Mucosa of descending colon (tissue), 3 donors: ENCODE measurements at regions not wholly inside any gene's neighbourhood (a gene's known extent, or its start where the extent isn't known, plus 50 kb on each side); places are given as distances from the start of the nearest gene placed in this dataset.

ENCODE experiments used
- ATAC-seq: fragments of 200-7000 bp; cut with Tn5 transposase; one replicate; pipeline ENCODE4 v1.9.1; 2020; ENCODE audit warnings: mild to moderate bottlenecking, moderate library complexity
- DNase-seq, 3 donors: peaks; one replicate each; pipeline ENCODE4 v3.0.0-alpha.2; 2020
- H3K36me3 ChIP-seq: fragments of 200-600 bp; one replicate; pipeline ENCODE4 v1.8.0; 2021; ENCODE audit warnings: low read depth, mild to moderate bottlenecking
- H3K4me1 ChIP-seq: fragments of 200-600 bp; one replicate; pipeline ENCODE4 v1.8.0; 2021; ENCODE audit warnings: low read depth, mild to moderate bottlenecking
- H3K4me3 ChIP-seq: fragments of 200-600 bp; one replicate; pipeline ENCODE4 v1.8.0; 2021; ENCODE audit warnings: mild to moderate bottlenecking
- H3K9me3 ChIP-seq: fragments of 200-600 bp; one replicate; pipeline ENCODE4 v1.8.0; 2021; ENCODE audit warnings: mild to moderate bottlenecking
- intact Hi-C, 2 donors: fragments of 100-400 bp; cut with DNase I in 1 of 2; cut with micrococcal nuclease in 1 of 2; formaldehyde crosslinking; loops; one replicate each; pipeline versions ENCODE4 v1.11.0 to v1.11.1; 2022; cut with DNase I, micrococcal nuclease
- TF ChIP-seq, protein P1 (sequence below): fragments of 200-600 bp; IDR thresholded peaks from one replicate; pipeline ENCODE4 v1.8.0; 2022; ENCODE audit warnings: antibody characterized with exemption, mild to moderate bottlenecking
- donor health status: DM: no; HTN: no; CAD: no; lungs with moderate emphysema.
- donor health status: DM: no; HTN: no; CAD: no.
- donor health status: DM: no; HTN: yes; CAD: no.

DNA sequence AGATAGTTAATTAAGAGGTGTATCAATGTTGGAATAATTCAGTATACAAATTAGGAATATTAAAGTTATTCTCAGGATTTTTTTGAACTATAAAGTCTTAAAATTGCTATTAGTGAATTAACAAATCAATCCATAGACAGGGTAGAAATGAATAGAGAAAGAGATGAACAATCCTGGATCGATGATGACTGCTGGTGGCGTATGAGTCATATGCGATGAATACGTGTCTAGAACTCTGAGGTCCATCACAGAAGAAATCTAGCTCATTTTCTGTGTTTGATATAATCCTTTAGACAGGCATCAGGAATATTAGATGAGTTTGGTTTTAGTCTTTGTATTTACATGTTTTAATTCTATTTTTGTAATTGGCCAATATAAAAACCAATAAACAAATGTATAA is 85.4 kb upstream of the RTL1 start:
- DNase-seq (no peak), ATAC-seq (no peak)
- intact Hi-C loops = no loop called here
- no peaks in the 10 kb centered on the region for H3K4me1 ChIP-seq
- H3K36me3 ChIP-seq = no peaks in the 10 kb centered on the region
- TF ChIP-seq, protein P1, sequence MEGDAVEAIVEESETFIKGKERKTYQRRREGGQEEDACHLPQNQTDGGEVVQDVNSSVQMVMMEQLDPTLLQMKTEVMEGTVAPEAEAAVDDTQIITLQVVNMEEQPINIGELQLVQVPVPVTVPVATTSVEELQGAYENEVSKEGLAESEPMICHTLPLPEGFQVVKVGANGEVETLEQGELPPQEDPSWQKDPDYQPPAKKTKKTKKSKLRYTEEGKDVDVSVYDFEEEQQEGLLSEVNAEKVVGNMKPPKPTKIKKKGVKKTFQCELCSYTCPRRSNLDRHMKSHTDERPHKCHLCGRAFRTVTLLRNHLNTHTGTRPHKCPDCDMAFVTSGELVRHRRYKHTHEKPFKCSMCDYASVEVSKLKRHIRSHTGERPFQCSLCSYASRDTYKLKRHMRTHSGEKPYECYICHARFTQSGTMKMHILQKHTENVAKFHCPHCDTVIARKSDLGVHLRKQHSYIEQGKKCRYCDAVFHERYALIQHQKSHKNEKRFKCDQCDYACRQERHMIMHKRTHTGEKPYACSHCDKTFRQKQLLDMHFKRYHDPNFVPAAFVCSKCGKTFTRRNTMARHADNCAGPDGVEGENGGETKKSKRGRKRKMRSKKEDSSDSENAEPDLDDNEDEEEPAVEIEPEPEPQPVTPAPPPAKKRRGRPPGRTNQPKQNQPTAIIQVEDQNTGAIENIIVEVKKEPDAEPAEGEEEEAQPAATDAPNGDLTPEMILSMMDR = no peak
- no peaks in the 10 kb centered on the region for H3K9me3 ChIP-seq
- no peak overlapping the region for H3K4me3 ChIP-seq

GRCh38 chr14:100989924-100990323 is 86.4 kb upstream of the RTL1 start:
- TF ChIP-seq, protein P1 = no peak
- intact Hi-C loops = no loop called here
- Histone ChIP-seq H3K9me3 (no peaks in the 10 kb centered on the region), H3K4me1 (no peaks in the 10 kb centered on the region), H3K36me3 (no peaks in the 10 kb centered on the region), H3K4me3 (no peak overlapping the region)
- no peak for DNase-seq
- no peak for ATAC-seq

DNA sequence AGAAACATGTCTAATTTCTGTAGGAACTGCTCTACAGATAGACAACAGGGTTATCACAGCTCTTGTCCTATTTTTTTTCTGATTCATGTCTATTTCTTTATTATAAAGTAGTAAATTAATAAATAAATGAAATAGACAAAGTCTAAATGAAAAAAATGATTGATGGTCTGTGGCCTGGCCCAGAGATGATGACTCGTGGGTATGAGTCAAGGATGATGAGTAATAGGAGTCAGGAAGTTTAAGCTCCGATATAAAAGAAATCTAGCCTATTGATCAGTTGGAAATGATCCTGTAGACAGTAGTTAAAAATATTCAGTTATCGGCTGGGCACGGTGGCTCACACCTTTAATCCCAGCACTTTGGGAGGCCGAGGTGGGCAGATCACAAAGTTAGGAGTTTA is 90.6 kb upstream of the RTL1 start:
- H3K9me3 ChIP-seq = no peaks in the 10 kb centered on the region
- DNase-seq (no peak), ATAC-seq (no peak)

GRCh38 chr14:100994756-100995330 is 91.3 kb upstream of the RTL1 start:
- TF ChIP-seq, protein P1 = no peak
- Histone ChIP-seq H3K36me3 (no peaks in the 10 kb centered on the region), H3K4me1 (no peaks in the 10 kb centered on the region), H3K9me3 (no peaks in the 10 kb centered on the region), H3K4me3 (no peak overlapping the region)
- intact Hi-C loops = no loop called here
- DNase-seq (no peak), ATAC-seq (no peak)

More for the DNA sequence above, 90.6 kb upstream of the RTL1 start:
- intact Hi-C loops = no loop called here
- Histone ChIP-seq H3K4me3 (no peak overlapping the region), H3K4me1 (no peaks in the 10 kb centered on the region), H3K36me3 (no peaks in the 10 kb centered on the region)
- TF ChIP-seq, protein P1 = no peak

DNA sequence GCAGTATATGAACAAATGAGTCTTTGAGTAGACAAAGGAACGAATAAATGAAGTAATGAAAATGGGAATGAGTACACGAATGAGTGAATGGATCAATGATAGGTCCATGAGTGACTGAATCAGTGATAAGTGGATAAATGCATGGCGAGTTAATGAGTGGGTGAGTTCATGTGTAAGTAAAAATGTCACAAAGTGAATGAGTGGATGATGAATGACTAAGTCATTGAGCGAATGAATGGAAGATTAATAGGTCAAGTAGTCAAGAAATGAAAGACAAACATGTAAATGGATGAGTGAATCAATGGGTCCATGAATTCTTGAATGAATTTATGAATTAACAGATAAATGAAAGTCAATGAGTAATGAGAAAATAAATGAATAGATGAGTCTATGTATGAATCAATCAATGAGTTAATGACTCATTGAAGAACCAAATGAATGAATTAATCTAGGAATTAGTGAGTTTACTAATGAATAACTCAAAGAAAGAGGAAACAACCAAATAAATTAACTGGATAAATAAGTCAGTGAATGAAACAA is 97.3 kb upstream of the RTL1 start:
- no peaks in the 10 kb centered on the region for H3K9me3 ChIP-seq
- no peaks in the 10 kb centered on the region for H3K4me1 ChIP-seq
- H3K36me3 ChIP-seq = no peaks in the 10 kb centered on the region
- ATAC-seq (no peak), DNase-seq (no peak)
- no peak overlapping the region for H3K4me3 ChIP-seq
- TF ChIP-seq, protein P1 = no peak
- intact Hi-C loops = no loop called here
